Pancreas (tissue), 10 donors: ENCODE measurements at regions not wholly inside any gene's neighbourhood (a gene's known extent, or its start where the extent isn't known, plus 50 kb on each side); places are given as distances from the start of the nearest gene placed in this dataset.

ENCODE experiments used
- ATAC-seq, 4 donors: fragments of 200-7000 bp; cut with Tn5 transposase; one replicate each; pipeline versions ENCODE4 v1.8.0 to v1.9.1; 2020; ENCODE audit warnings: mild to moderate bottlenecking in 4 of 4, moderate library complexity in 4 of 4
- DNase-seq, 6 donors: peaks; one replicate each; pipeline ENCODE4 v3.0.0-alpha.2; 2020
- FAIRE-seq: peaks from 2 replicates; lab custom pipeline; 2012; peaks lifted over from hg19 to GRCh38; lab: Jason Lieb, UNC
- H3K27ac ChIP-seq, 4 donors: fragments of 200-600 bp; sonication (generic); 1 replicate in 3 of 4; 2 replicates in 1 of 4; pipeline versions ENCODE4 v1.5.0 to v1.8.0; 2020
- H3K27me3 ChIP-seq, 4 donors: fragments of 200-600 bp; one replicate each; pipeline ENCODE4 v1.8.0; 2021
- H3K36me3 ChIP-seq, 3 donors: fragments of 200-600 bp; sonication (generic) in 1 of 3; one replicate each; pipeline versions ENCODE4 v1.5.0 to v1.8.0; 2020 to 2021
- H3K4me1 ChIP-seq, 3 donors: fragments of 200-600 bp; one replicate each; pipeline ENCODE4 v1.8.0; 2021
- H3K4me3 ChIP-seq, 4 donors: fragments of 200-600 bp; sonication (generic) in 2 of 4; one replicate each; pipeline versions ENCODE4 v1.5.0 to v1.8.0; 2020 to 2021
- H3K9me3 ChIP-seq, 4 donors: fragments of 200-600 bp; one replicate each; pipeline ENCODE4 v1.8.0; 2021
- WGBS, 2 donors: extraction: QIAGEN DNeasy Blood & Tissue Kit; methylation state at CpG; one replicate each; pipeline ENCODE4 v1.1.7; 2013; 5-methylcytosine and 5-hydroxymethylcytosine counted together
- intact Hi-C, 3 donors: fragments of 100-400 bp; cut with DNase I; formaldehyde crosslinking; loops; one replicate each; pipeline versions ENCODE4 v1.11.1 to v1.14.2; 2022
- TF ChIP-seq, protein P1 (sequence below), 4 donors: fragments of 200-600 bp; sonication (generic) in 3 of 4; IDR thresholded peaks; one replicate each; pipeline versions ENCODE4 v1.5.0 to v1.8.0; 2021; ENCODE audit warnings: antibody characterized with exemption in 4 of 4
- donor health status: healthy with polysubstance abuse.
- donor health status: DM: no; HTN: no; CAD: no; lungs with moderate emphysema.
- donor health status: DM: no; HTN: no; CAD: no.
- donor health status: control.
- donor health status: control.
- donor health status: Bipolar disorder and iron deficiency.
- donor health status: DM: yes; HTN: yes; CAD: no.
- donor health status: DM: no; HTN: no; CAD: no.
- donor health status: DM: no; HTN: no; CAD: no.
- donor health status: DM: yes; HTN: yes; CAD: no.

DNA sequence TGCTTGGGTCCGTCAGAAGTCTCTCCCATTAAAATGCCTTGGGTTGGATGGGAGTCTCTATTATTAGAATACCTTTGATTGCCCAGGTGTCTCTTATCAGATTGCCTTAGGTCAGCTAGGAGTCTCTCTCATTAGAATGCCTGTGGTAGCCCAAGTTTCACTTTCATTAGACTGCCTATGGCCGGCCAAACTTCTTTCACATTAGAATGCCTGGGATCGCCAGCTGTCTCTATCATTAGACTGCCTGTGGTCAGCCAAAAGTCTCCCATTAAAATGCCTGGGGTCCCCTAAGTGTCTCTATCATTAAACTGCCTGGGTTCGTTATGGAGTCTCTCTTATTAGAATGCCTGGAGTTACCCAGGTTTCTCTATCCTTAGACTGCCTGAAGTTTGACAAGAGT lies 1476.7 kb downstream of the UQCRFS1 start:
- intact Hi-C loops, result no loop called here
- H3K27me3 ChIP-seq, result no peaks in the 10 kb centered on the region
- no peak for FAIRE-seq
- ATAC-seq, result no peak
- H3K9me3 ChIP-seq, result no peaks in the 10 kb centered on the region
- WGBS, 2 donors, result 92 to 95% methylated on average over 4 of the region's 4 CpGs
- H3K27ac ChIP-seq, result no peak overlapping the region
- TF ChIP-seq, protein P1, sequence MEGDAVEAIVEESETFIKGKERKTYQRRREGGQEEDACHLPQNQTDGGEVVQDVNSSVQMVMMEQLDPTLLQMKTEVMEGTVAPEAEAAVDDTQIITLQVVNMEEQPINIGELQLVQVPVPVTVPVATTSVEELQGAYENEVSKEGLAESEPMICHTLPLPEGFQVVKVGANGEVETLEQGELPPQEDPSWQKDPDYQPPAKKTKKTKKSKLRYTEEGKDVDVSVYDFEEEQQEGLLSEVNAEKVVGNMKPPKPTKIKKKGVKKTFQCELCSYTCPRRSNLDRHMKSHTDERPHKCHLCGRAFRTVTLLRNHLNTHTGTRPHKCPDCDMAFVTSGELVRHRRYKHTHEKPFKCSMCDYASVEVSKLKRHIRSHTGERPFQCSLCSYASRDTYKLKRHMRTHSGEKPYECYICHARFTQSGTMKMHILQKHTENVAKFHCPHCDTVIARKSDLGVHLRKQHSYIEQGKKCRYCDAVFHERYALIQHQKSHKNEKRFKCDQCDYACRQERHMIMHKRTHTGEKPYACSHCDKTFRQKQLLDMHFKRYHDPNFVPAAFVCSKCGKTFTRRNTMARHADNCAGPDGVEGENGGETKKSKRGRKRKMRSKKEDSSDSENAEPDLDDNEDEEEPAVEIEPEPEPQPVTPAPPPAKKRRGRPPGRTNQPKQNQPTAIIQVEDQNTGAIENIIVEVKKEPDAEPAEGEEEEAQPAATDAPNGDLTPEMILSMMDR (IDR thresholded peaks at IDR 0.05), result no peak
- no peak overlapping the region for H3K4me3 ChIP-seq
- peaks cover 0 to 7% (median 0%) of the 10 kb centered on the region in 3 donors for H3K36me3 ChIP-seq
- H3K4me1 ChIP-seq, result no peaks in the 10 kb centered on the region
- no peak for DNase-seq

DNA sequence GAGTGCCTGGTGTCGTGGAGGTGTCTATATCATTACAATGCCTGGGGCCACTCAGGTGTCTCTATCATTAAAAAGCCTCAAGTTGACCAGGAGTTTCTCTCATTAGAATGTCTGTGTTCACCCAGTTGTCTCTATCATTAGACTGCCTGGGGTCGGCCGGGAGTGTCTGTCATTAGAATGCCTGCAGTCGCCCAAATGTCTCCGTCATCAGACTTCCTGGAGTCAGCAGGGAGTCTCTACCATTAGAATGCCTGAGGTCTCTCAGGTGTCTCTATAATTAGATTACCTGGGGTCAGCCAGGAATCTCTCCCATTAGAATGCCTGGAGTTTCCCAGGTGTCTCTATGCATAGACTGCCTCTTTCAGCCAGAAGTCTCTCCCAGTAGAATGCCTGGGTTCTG lies 1477.6 kb downstream of the UQCRFS1 start:
- Histone ChIP-seq H3K4me3 (no peak overlapping the region), H3K36me3 (peaks cover 0 to 7% (median 0%) of the 10 kb centered on the region in 3 donors), H3K9me3 (no peaks in the 10 kb centered on the region), H3K4me1 (no peaks in the 10 kb centered on the region), H3K27ac (no peak overlapping the region), H3K27me3 (no peaks in the 10 kb centered on the region)
- no peak for ATAC-seq
- intact Hi-C loops, result no loop called here
- no peak for FAIRE-seq
- DNase-seq, result no peak
- WGBS, 2 donors, result 95 to 99% methylated on average over 5 of the region's 5 CpGs
- TF ChIP-seq, protein P1 (IDR thresholded peaks at IDR 0.05), result no peak

DNA sequence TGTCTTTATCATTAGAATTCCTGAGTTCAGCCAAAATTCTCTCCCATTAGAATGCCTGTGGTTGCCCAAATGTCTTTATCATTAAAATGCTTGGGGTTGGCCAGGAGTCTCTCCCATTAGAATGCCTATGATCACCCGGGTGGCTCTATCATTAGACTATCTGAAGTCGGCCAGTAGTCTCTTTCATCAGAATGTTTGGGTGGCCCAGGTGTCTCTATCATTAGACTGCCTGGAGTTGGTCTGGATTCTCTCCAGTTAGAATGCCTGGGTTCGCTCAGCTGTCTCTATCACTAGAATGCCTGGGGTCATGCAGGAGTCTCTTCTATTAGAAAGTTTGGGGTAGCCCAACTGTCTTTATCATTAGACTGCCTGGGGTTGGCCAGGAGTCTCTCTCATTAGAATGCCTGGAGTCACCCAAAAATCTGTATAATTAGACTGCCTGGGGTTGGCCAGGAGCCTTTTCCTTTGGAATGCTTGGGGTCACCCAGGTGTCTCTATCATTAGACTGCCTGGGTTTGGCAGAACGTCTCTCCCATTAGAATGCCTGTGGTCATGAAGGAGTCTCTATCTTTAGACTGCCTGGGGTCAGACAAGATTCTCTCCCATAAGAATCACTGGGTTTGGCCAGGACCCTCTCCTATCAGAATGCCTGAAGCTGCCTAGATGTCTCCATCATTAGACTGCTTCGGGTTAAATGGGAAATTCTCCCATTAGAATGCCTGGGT lies 1478.3 kb downstream of the UQCRFS1 start:
- WGBS, 2 donors, result 85 to 92% methylated on average over 5 of the region's 5 CpGs
- no peaks in the 10 kb centered on the region for H3K9me3 ChIP-seq

DNA sequence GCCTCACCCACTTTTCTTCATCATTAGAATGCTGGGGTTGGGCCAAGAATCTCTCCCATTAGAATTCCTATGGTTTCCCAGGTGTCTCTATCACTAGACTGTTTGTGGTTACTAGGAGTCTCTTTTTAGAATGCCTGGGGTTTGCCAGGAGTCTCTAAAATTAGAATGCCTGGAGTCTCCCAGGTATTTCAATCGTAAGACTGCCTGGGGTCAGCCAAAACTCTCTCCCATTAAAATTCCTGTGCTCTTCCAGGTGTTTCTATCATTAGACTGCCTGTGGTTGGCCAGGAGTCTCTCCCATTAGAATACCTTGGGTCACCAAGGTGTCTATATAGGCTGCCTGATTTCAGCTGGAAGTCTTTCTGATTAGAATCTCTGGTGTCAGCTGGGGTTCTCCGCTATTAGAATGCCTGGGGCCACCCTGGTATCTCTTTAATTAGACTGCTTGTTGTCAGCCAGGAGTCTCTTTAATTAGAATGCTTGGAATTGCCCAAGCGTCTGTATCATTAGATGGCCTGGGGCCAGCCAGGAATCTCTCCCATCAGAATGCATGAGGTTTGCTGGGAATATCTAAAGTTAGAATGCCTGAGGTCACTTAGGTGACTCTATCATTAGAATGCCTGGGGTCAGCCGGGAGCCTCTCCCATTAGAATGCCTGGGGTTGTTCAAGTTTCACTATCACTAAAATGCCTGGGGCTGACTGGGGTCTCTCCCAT lies 1479.2 kb downstream of the UQCRFS1 start:
- H3K36me3 ChIP-seq, result peaks cover 0 to 7% (median 0%) of the 10 kb centered on the region in 3 donors
- no peak for FAIRE-seq

More for the DNA sequence above, 1478.3 kb downstream of the UQCRFS1 start:
- peak in 1 of 6 donors; percentile 1 for DNase-seq
- Histone ChIP-seq H3K4me3 (no peak overlapping the region), H3K36me3 (peaks cover 0 to 7% (median 0%) of the 10 kb centered on the region in 3 donors), H3K27ac (no peak overlapping the region), H3K4me1 (no peaks in the 10 kb centered on the region), H3K27me3 (no peaks in the 10 kb centered on the region)
- no peak for FAIRE-seq
- ATAC-seq, result no peak
- intact Hi-C loops, result no loop called here
- TF ChIP-seq, protein P1 (IDR thresholded peaks at IDR 0.05), result no peak

More for the DNA sequence above, 1479.2 kb downstream of the UQCRFS1 start:
- Histone ChIP-seq H3K4me3 (no peak overlapping the region), H3K9me3 (no peaks in the 10 kb centered on the region), H3K4me1 (no peaks in the 10 kb centered on the region), H3K27ac (no peak overlapping the region), H3K27me3 (no peaks in the 10 kb centered on the region)
- intact Hi-C loops, result no loop called here
- DNase-seq (no peak), ATAC-seq (no peak)
- TF ChIP-seq, protein P1 (IDR thresholded peaks at IDR 0.05), result no peak
- 96 to 98% methylated on average over 4 of the region's 4 CpGs for WGBS, 2 donors
